HFF-Myc (cell line): ENCODE measurements at regions not wholly inside any gene's neighbourhood (a gene's known extent, or its start where the extent isn't known, plus 50 kb on each side); places are given as distances from the start of the nearest gene placed in this dataset.

Experiments used
- DNase-seq: peaks from one replicate; pipeline ENCODE4 v3.0.0-alpha.2; 2011; ENCODE audit warnings: low read depth; ENCODE audit errors: extremely low read depth
- H3K4me3 ChIP-seq: replicated peaks from 2 replicates; pipeline ENCODE4 v1.5.1; 2011; ENCODE audit warnings: low read depth, mild to moderate bottlenecking, control low read depth, low read length
- CTCF ChIP-seq: IDR thresholded peaks from 2 replicates; pipeline ENCODE4 v1.5.1; 2012; ENCODE audit warnings: mild to moderate bottlenecking, low read depth, low read length, control low read depth; ENCODE audit errors: missing control alignments

- no peak for DNase-seq
- no peak overlapping the region for H3K4me3 ChIP-seq
- no peak for TF ChIP-seq CTCF
These were observed 237.3 kb upstream of the GRIP1 start for GRCh38 chr12:66916189-66916588.

- TF ChIP-seq CTCF: no peak
- no peak for DNase-seq
- no peak overlapping the region for H3K4me3 ChIP-seq
These were observed 240.6 kb upstream of the GRIP1 start for GRCh38 chr12:66919466-66919865.

GRCh38 chr12:66920205-66920604, 241.3 kb upstream of the GRIP1 start:
- DNase-seq: no peak
- no peak for TF ChIP-seq CTCF
- H3K4me3 ChIP-seq: no peak overlapping the region

- no peak for DNase-seq
- H3K4me3 ChIP-seq: no peak overlapping the region
- no peak for TF ChIP-seq CTCF
These were observed 242.3 kb upstream of the GRIP1 start for GRCh38 chr12:66921151-66921550.

GRCh38 chr12:66925083-66925482, 246.2 kb upstream of the GRIP1 start:
- H3K4me3 ChIP-seq: no peak overlapping the region
- TF ChIP-seq CTCF: no peak
- no peak for DNase-seq

- no peak for DNase-seq
- no peak overlapping the region for H3K4me3 ChIP-seq
- no peak for TF ChIP-seq CTCF
These were observed 250.2 kb upstream of the GRIP1 start for GRCh38 chr12:66929121-66929520.

- no peak for TF ChIP-seq CTCF
- H3K4me3 ChIP-seq: no peak overlapping the region
- no peak for DNase-seq
These were observed 252.2 kb upstream of the GRIP1 start for GRCh38 chr12:66931091-66931490.
